ENCODE measurements at regions not wholly inside any gene's neighbourhood (a gene's known extent, or its start where the extent isn't known, plus 50 kb on each side); places are given as distances from the start of the nearest gene placed in this dataset.

- no peak for ATAC-seq
These were observed 937.8 kb downstream of the KCNJ2 start for GRCh38 chr17:71107136-71107535.

GRCh38 chr17:71109697-71110096 lies 940.4 kb downstream of the KCNJ2 start:
- ATAC-seq, result no peak

- no peak for ATAC-seq
These were observed 941.0 kb downstream of the KCNJ2 start for GRCh38 chr17:71110326-71110725.

- no peak for ATAC-seq
These were observed 942.1 kb downstream of the KCNJ2 start for GRCh38 chr17:71111460-71111859.

GRCh38 chr17:71111934-71112333 lies 942.6 kb downstream of the KCNJ2 start:
- no peak for ATAC-seq

GRCh38 chr17:71113347-71113746 lies 944.0 kb downstream of the KCNJ2 start:
- ATAC-seq, result no peak

- no peak for ATAC-seq
These were observed 945.8 kb downstream of the KCNJ2 start for GRCh38 chr17:71114911-71115668.

GRCh38 chr17:71115669-71115972 lies 946.3 kb downstream of the KCNJ2 start:
- ATAC-seq, result no peak

- ATAC-seq, result no peak
These were observed 948.1 kb downstream of the KCNJ2 start for GRCh38 chr17:71117466-71117865.

- no peak for ATAC-seq
These were observed 948.7 kb downstream of the KCNJ2 start for GRCh38 chr17:71118039-71118438.

GRCh38 chr17:71127416-71127815 lies 958.1 kb downstream of the KCNJ2 start:
- ATAC-seq, result no peak

GRCh38 chr17:71142333-71142732 lies 973.0 kb downstream of the KCNJ2 start:
- no peak for ATAC-seq

GRCh38 chr17:71145486-71145885 lies 975.3 kb upstream of the SOX9 start:
- ATAC-seq, result no peak

GRCh38 chr17:71147906-71148305 lies 972.9 kb upstream of the SOX9 start:
- no peak for ATAC-seq

GRCh38 chr17:71149607-71150006 lies 971.2 kb upstream of the SOX9 start:
- ATAC-seq, result no peak

GRCh38 chr17:71157297-71157696 lies 963.5 kb upstream of the SOX9 start:
- ATAC-seq, result no peak

GRCh38 chr17:71158437-71158836 lies 962.4 kb upstream of the SOX9 start:
- ATAC-seq, result no peak

- no peak for ATAC-seq
These were observed 957.6 kb upstream of the SOX9 start for GRCh38 chr17:71163121-71163812.

GRCh38 chr17:71163813-71164122 lies 957.1 kb upstream of the SOX9 start:
- ATAC-seq, result no peak

GRCh38 chr17:71164561-71164960 lies 956.3 kb upstream of the SOX9 start:
- no peak for ATAC-seq

- ATAC-seq, result no peak
These were observed 954.5 kb upstream of the SOX9 start for GRCh38 chr17:71166311-71166710.

- ATAC-seq, result no peak
These were observed 952.6 kb upstream of the SOX9 start for GRCh38 chr17:71168053-71168741.

GRCh38 chr17:71170070-71170469 lies 950.8 kb upstream of the SOX9 start:
- no peak for ATAC-seq

GRCh38 chr17:71171270-71171669 lies 949.5 kb upstream of the SOX9 start:
- ATAC-seq, result no peak
